ENCODE measurements at regions not wholly inside any gene's neighbourhood (a gene's known extent, or its start where the extent isn't known, plus 50 kb on each side); places are given as distances from the start of the nearest gene placed in this dataset.

DNA sequence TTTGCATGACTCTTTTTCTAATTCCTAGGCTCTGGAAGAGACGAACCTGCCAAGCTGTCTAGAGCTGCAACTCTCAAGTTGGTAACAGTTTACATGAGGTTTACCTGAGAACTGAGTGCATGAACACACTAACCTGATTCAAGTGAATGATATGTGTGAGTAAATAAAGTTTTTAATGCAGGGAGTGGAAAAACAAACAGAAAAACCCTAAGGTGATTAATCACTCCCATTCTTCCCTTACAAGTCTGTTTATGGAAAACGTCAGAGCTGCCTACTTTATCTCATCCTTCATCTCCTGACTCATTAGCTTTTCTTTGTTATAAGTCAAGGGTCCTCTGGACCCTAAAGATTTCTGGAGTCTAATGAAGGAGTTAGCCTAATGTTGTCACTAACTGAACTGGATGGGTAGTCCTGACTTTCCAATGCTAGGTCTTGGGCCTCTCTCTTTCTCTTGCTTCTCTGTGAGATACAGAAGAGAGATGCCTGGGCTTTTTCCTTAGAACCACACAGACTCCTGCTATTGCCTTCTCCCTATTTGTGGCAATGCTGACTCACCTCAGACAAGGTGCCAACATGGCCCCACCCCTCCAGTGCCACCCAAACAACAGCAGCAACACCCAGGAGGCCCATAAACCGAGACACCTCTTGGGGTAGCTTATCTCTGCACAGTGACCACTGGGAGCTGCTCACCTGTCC lies 952.4 kb downstream of the EPHA4 start:
- no peak for DNase-seq
- TF ChIP-seq POLR2A (IDR thresholded peaks at IDR 0.05) = no peak
- TF ChIP-seq, protein P1, sequence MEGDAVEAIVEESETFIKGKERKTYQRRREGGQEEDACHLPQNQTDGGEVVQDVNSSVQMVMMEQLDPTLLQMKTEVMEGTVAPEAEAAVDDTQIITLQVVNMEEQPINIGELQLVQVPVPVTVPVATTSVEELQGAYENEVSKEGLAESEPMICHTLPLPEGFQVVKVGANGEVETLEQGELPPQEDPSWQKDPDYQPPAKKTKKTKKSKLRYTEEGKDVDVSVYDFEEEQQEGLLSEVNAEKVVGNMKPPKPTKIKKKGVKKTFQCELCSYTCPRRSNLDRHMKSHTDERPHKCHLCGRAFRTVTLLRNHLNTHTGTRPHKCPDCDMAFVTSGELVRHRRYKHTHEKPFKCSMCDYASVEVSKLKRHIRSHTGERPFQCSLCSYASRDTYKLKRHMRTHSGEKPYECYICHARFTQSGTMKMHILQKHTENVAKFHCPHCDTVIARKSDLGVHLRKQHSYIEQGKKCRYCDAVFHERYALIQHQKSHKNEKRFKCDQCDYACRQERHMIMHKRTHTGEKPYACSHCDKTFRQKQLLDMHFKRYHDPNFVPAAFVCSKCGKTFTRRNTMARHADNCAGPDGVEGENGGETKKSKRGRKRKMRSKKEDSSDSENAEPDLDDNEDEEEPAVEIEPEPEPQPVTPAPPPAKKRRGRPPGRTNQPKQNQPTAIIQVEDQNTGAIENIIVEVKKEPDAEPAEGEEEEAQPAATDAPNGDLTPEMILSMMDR (IDR thresholded peaks at IDR 0.05) = no peak
- H3K9me3 ChIP-seq = no peaks in the 10 kb centered on the region
- H3K4me1 ChIP-seq = peaks cover 0 to 11% (median 8%) of the 10 kb centered on the region in 3 donors
- H3K27me3 ChIP-seq = peaks cover 0 to 31% (median 0%) of the 10 kb centered on the region in 4 donors
- intact Hi-C loops (cut with DNase I) = no loop called here
- no peak overlapping the region for H3K4me3 ChIP-seq
- WGBS, 2 donors = 24 to 34% methylated on average over 3 of the region's 3 CpGs
- H3K36me3 ChIP-seq = no peaks in the 10 kb centered on the region
- peak overlapping the region; percentile 8 to 52 (median 38) for H3K27ac ChIP-seq

DNA sequence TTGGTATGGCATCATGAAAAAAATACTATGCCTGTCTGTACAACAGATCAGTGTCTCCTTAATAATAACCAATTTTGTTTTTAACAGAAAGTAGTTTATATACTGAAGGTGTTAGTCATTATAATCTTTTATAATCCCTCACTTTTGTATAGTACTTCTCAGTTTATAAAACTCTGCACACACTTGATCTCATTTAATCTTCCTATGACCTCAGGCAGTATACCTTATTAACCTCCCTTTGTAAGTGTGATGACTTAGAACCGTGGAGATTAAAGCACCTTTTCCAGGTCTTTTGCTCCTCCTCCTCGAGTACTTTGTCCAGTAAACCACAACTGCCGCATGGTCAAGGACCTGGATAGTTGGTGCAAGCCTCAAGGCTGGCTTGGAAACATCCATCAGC lies 945.5 kb downstream of the EPHA4 start:
- WGBS, 2 donors = 37 to 44% methylated on average over 3 of the region's 3 CpGs
- Histone ChIP-seq H3K4me1 (peaks cover 0 to 14% (median 0%) of the 10 kb centered on the region in 3 donors), H3K27me3 (peaks cover 0 to 83% (median 0%) of the 10 kb centered on the region in 4 donors), H3K4me3 (no peak overlapping the region), H3K27ac (no peak overlapping the region), H3K9me3 (no peaks in the 10 kb centered on the region), H3K36me3 (no peaks in the 10 kb centered on the region)
- intact Hi-C loops (cut with DNase I) = no loop called here
- DNase-seq = no peak
- TF ChIP-seq, protein P1 (IDR thresholded peaks at IDR 0.05) = no peak
- TF ChIP-seq POLR2A (IDR thresholded peaks at IDR 0.05) = no peak

DNA sequence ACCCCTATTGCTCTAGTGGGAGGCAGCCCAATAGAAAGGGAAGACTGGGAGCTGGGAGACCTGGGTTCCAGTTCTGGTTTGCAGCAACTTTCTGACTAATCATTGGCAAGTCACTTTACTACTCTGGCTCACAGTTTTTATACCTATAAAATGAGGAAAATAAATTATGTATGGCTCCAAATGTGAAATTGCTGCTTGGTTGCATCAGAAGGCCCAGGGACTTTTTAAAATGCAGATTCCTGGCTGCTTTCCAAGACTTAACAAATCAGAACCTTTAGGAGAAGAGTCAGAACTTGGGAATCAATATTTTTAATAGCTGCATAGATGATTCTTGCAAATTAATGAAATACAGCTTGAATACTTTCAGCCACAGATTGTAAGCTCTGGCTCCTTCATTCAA lies 943.9 kb downstream of the EPHA4 start:
- H3K36me3 ChIP-seq = no peaks in the 10 kb centered on the region
- H3K27ac ChIP-seq = no peak overlapping the region
- no peak overlapping the region for H3K4me3 ChIP-seq
- TF ChIP-seq POLR2A (IDR thresholded peaks at IDR 0.05) = no peak
- TF ChIP-seq, protein P1 (IDR thresholded peaks at IDR 0.05) = no peak
- intact Hi-C loops (cut with DNase I) = no loop called here
- no peaks in the 10 kb centered on the region for H3K9me3 ChIP-seq
- H3K4me1 ChIP-seq = peaks cover 0 to 14% (median 0%) of the 10 kb centered on the region in 3 donors
- H3K27me3 ChIP-seq = peaks cover 0 to 83% (median 0%) of the 10 kb centered on the region in 4 donors
- no peak for DNase-seq

DNA sequence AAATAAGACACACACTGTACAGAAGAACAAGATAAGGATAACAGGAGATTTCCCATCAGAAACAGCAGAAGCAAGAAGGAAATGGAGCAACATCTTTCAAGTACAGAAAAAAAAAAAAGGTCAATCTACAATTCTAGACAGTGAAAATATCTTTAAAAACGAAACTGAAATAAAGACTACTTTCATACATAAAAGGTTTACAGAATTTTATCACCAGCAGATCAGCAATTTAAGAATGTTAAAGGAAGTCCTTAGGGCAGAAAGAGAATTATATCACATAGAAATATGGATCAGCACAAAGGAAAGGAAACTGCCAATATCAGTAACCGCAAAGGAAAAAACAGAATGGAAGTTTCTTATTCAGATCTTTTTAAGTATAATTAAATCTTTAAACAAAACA lies 931.0 kb downstream of the EPHA4 start:
- intact Hi-C loops (cut with DNase I) = no loop called here
- Histone ChIP-seq H3K27ac (no peak overlapping the region), H3K4me1 (no peaks in the 10 kb centered on the region), H3K4me3 (no peak overlapping the region), H3K9me3 (no peaks in the 10 kb centered on the region), H3K36me3 (no peaks in the 10 kb centered on the region), H3K27me3 (peaks cover 0 to 24% (median 0%) of the 10 kb centered on the region in 4 donors)
- no peak for DNase-seq
- 56 to 57% methylated on average over 2 of the region's 2 CpGs for WGBS, 2 donors
- TF ChIP-seq, protein P1 (IDR thresholded peaks at IDR 0.05) = no peak
- no peak for TF ChIP-seq POLR2A (IDR thresholded peaks at IDR 0.05)

DNA sequence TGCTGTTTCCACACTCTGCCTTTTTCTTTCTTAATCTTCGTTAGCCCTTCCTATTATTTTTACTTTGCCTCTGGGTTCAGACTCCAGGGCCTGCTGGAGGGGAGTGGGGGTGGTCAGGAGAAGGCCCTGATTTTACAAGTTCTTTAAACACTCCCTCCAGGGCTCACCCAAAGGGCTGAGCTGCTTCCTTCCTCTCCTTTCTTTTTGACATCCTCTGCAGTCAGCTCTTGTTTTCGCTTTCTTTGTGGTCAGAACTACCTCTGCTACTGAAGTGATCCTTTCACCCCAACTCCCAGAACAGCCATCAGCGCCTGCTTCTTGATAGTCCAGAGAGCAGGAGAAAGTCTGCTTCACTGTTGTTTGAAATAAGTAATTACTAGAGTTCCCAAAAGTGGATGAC lies 925.7 kb downstream of the EPHA4 start:
- no peak for DNase-seq
- H3K27me3 ChIP-seq = peaks cover 0 to 10% (median 0%) of the 10 kb centered on the region in 4 donors
- WGBS, 2 donors = 61 to 65% methylated on average over 2 to 3 of the region's 3 CpGs
- TF ChIP-seq, protein P1 (IDR thresholded peaks at IDR 0.05) = no peak
- no peak for TF ChIP-seq POLR2A (IDR thresholded peaks at IDR 0.05)
- intact Hi-C loops (cut with DNase I) = no loop called here
- H3K4me3 ChIP-seq = no peak overlapping the region
- H3K9me3 ChIP-seq = no peaks in the 10 kb centered on the region
- no peak overlapping the region for H3K27ac ChIP-seq
- H3K36me3 ChIP-seq = no peaks in the 10 kb centered on the region
- no peaks in the 10 kb centered on the region for H3K4me1 ChIP-seq
